Activated CD8-positive, alpha-beta T cell treated with anti-CD3 and anti-CD28 coated beads, Interleukin-2, amount 10 ng/mL, durations not matched to agents 7 days and 5 days (primary cell): ENCODE measurements at regions not wholly inside any gene's neighbourhood (a gene's known extent, or its start where the extent isn't known, plus 50 kb on each side); places are given as distances from the start of the nearest gene placed in this dataset.
A peak's percentile ranks its signal among the peaks of the same experiment; 100 is the strongest.
"Not testable (repeated sequence)": the region's sequence is repeated elsewhere in the genome, so short reads cannot be mapped to it uniquely, and the experiment has no call there.

ENCODE experiments used
- ATAC-seq: fragments of 150-1000 bp; cut with Tn5 transposase; one replicate; pipeline ENCODE4 v1.10.0; 2021; ENCODE audit warnings: moderate library complexity
- CTCF ChIA-PET: fragments of 350-600 bp; sonication (Branson Sonifier 250); formaldehyde crosslinking; loops from one replicate; lab custom pipeline; 2021; ENCODE audit warnings: antibody characterized with exemption; lab: Charles Lee
- POLR2A ChIA-PET: fragments of 350-600 bp; sonication (Branson Sonifier 250); formaldehyde crosslinking; loops from one replicate; lab custom pipeline; 2021; ENCODE audit warnings: antibody characterized with exemption; lab: Charles Lee
- DNase-seq: peaks from one replicate; pipeline ENCODE4 v3.0.0-alpha.2; 2020
- H3K27ac Mint-ChIP-seq: one replicate; pipeline ENCODE4 v1.8.0; 2021; ENCODE audit warnings: mild to moderate bottlenecking, mixed read lengths
- H3K27me3 Mint-ChIP-seq: one replicate; pipeline ENCODE4 v1.8.0; 2021; ENCODE audit warnings: low read depth, mixed read lengths
- H3K36me3 Mint-ChIP-seq: one replicate; pipeline ENCODE4 v1.8.0; 2021; ENCODE audit warnings: low read depth, mixed read lengths
- H3K4me1 Mint-ChIP-seq: one replicate; pipeline ENCODE4 v1.8.0; 2021; ENCODE audit warnings: low read depth, mixed read lengths
- H3K4me3 Mint-ChIP-seq: one replicate; pipeline ENCODE4 v1.8.0; 2021; ENCODE audit warnings: mild to moderate bottlenecking, mixed read lengths
- H3K9me3 Mint-ChIP-seq: one replicate; pipeline ENCODE4 v1.8.0; 2022; ENCODE audit warnings: mixed read lengths; ENCODE audit not compliant: insufficient read depth

DNA sequence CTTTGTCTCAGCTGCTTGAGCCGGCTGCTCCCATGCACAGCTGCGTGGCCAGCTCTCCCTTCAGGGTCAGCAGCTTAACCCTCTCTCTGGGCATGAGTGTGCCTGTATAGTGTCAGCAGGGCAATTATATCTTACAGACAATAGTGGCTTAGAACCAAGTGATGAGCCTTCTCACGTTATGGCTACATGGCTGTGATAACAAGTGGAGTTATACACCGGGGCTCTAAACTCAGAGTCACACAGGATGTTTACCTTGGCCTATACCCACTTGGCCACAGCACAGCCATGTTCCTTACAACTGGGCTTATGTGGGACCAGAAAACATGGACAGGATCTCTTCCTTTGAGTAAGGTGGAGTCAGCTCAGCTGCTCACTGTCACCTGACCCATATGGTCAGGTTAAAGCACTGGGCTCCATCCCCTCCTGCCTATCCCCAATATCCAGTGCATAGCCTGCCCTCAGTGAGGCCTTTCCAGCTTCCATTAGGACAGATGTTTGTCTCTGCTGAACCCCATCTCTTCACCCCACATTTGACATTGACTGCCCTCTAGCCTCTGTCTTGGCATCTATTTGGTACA, 294.2 kb upstream of the NCKAP5 start:
- no peak overlapping the region for H3K27ac Mint-ChIP-seq
- H3K4me3 Mint-ChIP-seq, result no peak overlapping the region
- DNase-seq (no peak), ATAC-seq (no peak)
- no peaks in the 10 kb centered on the region for H3K9me3 Mint-ChIP-seq
- no peaks in the 10 kb centered on the region for H3K36me3 Mint-ChIP-seq
- ChIA-PET CTCF (interaction anchor here (1.3 kb wide), 1 partner anchor 18 kb away, joined by 3 read pairs; no protein-coding TSS in a partner anchor), POLR2A (no interaction called here)
- no peaks in the 10 kb centered on the region for H3K4me1 Mint-ChIP-seq
- H3K27me3 Mint-ChIP-seq, result peaks cover 9% of the 10 kb centered on the region

GRCh38 chr2:133863106-133863800, 295.0 kb upstream of the NCKAP5 start:
- no peak overlapping the region for H3K4me3 Mint-ChIP-seq
- ATAC-seq (no peak), DNase-seq (no peak)
- H3K36me3 Mint-ChIP-seq, result no peaks in the 10 kb centered on the region
- H3K27me3 Mint-ChIP-seq, result peaks cover 8% of the 10 kb centered on the region
- CTCF ChIA-PET, result interaction anchor here (1.3 kb wide), 1 partner anchor 19 kb away, joined by 3 read pairs; no protein-coding TSS in a partner anchor
- H3K9me3 Mint-ChIP-seq, result no peaks in the 10 kb centered on the region
- no peak overlapping the region for H3K27ac Mint-ChIP-seq
- H3K4me1 Mint-ChIP-seq, result no peaks in the 10 kb centered on the region
- POLR2A ChIA-PET, result no interaction called here

DNA sequence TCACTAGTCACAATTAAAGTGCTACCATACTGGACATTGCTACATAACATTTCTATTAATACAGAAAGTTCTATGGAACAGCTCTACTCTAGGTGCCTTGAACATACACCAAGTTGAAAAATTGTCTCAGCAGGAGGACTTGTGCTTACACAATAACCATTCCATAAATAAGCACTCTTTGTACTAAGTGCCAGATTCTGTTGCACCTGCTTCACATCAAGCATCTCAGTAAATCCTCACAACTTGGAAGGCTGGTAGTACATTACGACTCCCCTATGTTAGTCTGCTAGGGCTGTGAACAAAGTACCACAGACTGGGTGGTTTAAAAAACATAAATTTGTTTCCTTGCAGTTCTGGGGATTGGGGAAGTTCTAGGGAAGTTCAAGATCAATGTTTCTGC, 296.9 kb upstream of the NCKAP5 start:
- CTCF ChIA-PET, result no interaction called here
- Mint-ChIP-seq H3K27ac (no peak overlapping the region), H3K27me3 (peaks cover 11% of the 10 kb centered on the region), H3K4me3 (no peak overlapping the region), H3K9me3 (no peaks in the 10 kb centered on the region), H3K4me1 (no peaks in the 10 kb centered on the region), H3K36me3 (no peaks in the 10 kb centered on the region)
- DNase-seq (no peak), ATAC-seq (no peak)
- POLR2A ChIA-PET, result no interaction called here

- Mint-ChIP-seq H3K27me3 (peaks cover 8% of the 10 kb centered on the region), H3K27ac (no peak overlapping the region), H3K9me3 (no peaks in the 10 kb centered on the region), H3K4me1 (no peaks in the 10 kb centered on the region), H3K4me3 (no peak overlapping the region), H3K36me3 (no peaks in the 10 kb centered on the region)
- DNase-seq, result no peak
- ChIA-PET POLR2A (no interaction called here), CTCF (interaction anchor here (0.6 to 1.8 kb wide), 2 partner anchors 20 to 512 kb away, joined by 3 to 6 read pairs; no protein-coding TSS in a partner anchor)
- no peak for ATAC-seq
These were observed 298.9 kb upstream of the NCKAP5 start for GRCh38 chr2:133867166-133867565.

GRCh38 chr2:133871545-133872209, 303.4 kb upstream of the NCKAP5 start:
- POLR2A ChIA-PET, result no interaction called here
- no peaks in the 10 kb centered on the region for H3K36me3 Mint-ChIP-seq
- CTCF ChIA-PET, result no interaction called here
- peaks cover 12% of the 10 kb centered on the region for H3K27me3 Mint-ChIP-seq
- DNase-seq (no peak), ATAC-seq (no peak)
- no peaks in the 10 kb centered on the region for H3K9me3 Mint-ChIP-seq
- H3K4me1 Mint-ChIP-seq, result no peaks in the 10 kb centered on the region
- H3K27ac Mint-ChIP-seq, result no peak overlapping the region
- no peak overlapping the region for H3K4me3 Mint-ChIP-seq

GRCh38 chr2:133878326-133878725, 310.1 kb upstream of the NCKAP5 start:
- POLR2A ChIA-PET, result no interaction called here
- Mint-ChIP-seq H3K27ac (no peak overlapping the region), H3K9me3 (no peaks in the 10 kb centered on the region), H3K27me3 (peaks cover 29% of the 10 kb centered on the region), H3K36me3 (no peaks in the 10 kb centered on the region), H3K4me1 (no peaks in the 10 kb centered on the region), H3K4me3 (no peak overlapping the region)
- CTCF ChIA-PET, result no interaction called here
- ATAC-seq (no peak), DNase-seq (no peak)

DNA sequence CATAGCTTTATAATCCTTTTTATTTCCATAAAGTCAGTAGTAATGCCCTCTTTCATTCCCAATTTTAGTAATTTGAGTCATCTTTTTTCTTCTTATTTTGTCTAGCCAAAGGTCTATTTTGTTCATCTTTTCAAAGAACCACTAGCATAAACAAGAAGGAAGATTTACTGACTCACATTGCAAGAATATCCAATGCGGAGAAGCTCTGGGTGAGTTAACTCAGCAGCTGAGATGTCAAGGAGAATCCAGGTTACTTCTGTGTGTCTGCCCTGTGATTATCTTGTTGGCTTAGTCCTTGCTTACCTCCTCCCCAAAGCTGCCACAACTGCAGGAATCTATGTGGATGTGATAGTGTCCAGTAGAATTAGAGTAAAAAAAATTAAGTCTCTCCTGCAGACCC, 311.4 kb upstream of the NCKAP5 start:
- Mint-ChIP-seq H3K27ac (no peak overlapping the region), H3K36me3 (no peaks in the 10 kb centered on the region), H3K9me3 (no peaks in the 10 kb centered on the region), H3K4me1 (no peaks in the 10 kb centered on the region), H3K4me3 (no peak overlapping the region), H3K27me3 (peaks cover 29% of the 10 kb centered on the region)
- ChIA-PET CTCF (no interaction called here), POLR2A (no interaction called here)
- ATAC-seq (no peak), DNase-seq (no peak)

DNA sequence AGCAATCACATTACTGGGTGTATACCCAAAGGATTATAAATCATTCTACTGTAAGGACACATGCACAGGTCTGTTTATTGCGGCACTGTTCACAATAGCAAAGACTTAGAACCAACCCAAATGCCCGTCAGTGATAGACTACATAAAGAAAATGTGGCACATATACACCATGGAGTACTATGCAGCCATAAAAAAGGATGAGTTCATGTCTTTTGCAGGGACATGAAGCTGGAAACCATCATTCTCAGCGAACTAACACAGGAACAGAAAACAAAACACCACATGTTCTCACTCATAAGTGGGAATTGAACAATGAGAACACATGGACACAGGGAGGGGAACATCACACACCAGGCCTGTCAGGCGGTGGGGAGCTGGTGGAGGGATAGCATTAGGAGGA, 313.9 kb upstream of the NCKAP5 start:
- H3K9me3 Mint-ChIP-seq, CTCF ChIA-PET, DNase-seq, POLR2A ChIA-PET, H3K27ac Mint-ChIP-seq, H3K36me3 Mint-ChIP-seq, ATAC-seq, H3K4me3 Mint-ChIP-seq, H3K4me1 Mint-ChIP-seq: not testable (repeated sequence)
- H3K27me3 Mint-ChIP-seq, result peaks cover 23% of the 10 kb centered on the region

DNA sequence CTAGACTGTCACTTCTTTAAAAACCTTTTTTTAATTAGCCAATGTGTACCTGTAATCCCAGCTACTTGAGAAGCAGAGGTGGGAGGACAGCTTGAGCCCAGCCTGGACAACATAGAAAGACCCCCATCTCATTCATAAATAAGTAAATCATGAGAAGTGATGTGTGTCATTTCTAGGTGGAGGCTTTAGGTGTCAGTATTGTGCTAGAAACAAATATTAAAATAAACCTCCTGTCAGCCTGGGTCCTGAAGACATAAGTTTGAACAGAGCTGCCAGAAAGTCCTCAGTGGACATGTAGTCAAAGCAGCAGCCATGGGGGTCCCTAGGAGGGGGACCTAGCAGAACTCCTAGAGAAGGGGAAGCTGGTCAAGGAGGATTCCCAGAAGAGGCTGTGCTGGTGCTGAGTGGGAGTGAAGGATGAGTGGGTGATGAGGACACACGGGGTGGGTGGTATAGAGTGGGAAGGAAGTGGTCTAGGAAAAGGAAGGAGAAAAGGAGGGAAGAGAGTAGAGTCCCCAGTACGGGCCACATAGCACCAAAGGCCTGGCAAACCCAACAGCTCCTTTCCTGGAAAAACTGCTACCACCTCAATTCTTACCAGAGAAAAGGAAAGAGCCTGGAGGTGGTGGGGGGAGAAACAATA, 316.6 kb upstream of the NCKAP5 start:
- POLR2A ChIA-PET, result no interaction called here
- H3K27me3 Mint-ChIP-seq, result peaks cover 20% of the 10 kb centered on the region
- DNase-seq, result no peak
- CTCF ChIA-PET, result interaction anchor here (0.7 to 1.2 kb wide), 4 partner anchors 323 to 566 kb away, joined by 3 to 6 read pairs (median 4); no protein-coding TSS in a partner anchor
- H3K4me1 Mint-ChIP-seq, result no peaks in the 10 kb centered on the region
- no peaks in the 10 kb centered on the region for H3K9me3 Mint-ChIP-seq
- no peak for ATAC-seq
- no peak overlapping the region for H3K4me3 Mint-ChIP-seq
- H3K27ac Mint-ChIP-seq, result no peak overlapping the region
- H3K36me3 Mint-ChIP-seq, result no peaks in the 10 kb centered on the region

- H3K4me3 Mint-ChIP-seq, result no peak overlapping the region
- peaks cover 13% of the 10 kb centered on the region for H3K27me3 Mint-ChIP-seq
- H3K9me3 Mint-ChIP-seq, result no peaks in the 10 kb centered on the region
- ATAC-seq (no peak), DNase-seq (no peak)
- CTCF ChIA-PET, result interaction anchor here (0.6 to 2.9 kb wide), 4 partner anchors 85 to 526 kb away, joined by 3 to 18 read pairs (median 4); no protein-coding TSS in a partner anchor
- no peaks in the 10 kb centered on the region for H3K36me3 Mint-ChIP-seq
- H3K4me1 Mint-ChIP-seq, result no peaks in the 10 kb centered on the region
- H3K27ac Mint-ChIP-seq, result no peak overlapping the region
- POLR2A ChIA-PET, result no interaction called here
These were observed 317.6 kb upstream of the NCKAP5 start for GRCh38 chr2:133885847-133886246.

DNA sequence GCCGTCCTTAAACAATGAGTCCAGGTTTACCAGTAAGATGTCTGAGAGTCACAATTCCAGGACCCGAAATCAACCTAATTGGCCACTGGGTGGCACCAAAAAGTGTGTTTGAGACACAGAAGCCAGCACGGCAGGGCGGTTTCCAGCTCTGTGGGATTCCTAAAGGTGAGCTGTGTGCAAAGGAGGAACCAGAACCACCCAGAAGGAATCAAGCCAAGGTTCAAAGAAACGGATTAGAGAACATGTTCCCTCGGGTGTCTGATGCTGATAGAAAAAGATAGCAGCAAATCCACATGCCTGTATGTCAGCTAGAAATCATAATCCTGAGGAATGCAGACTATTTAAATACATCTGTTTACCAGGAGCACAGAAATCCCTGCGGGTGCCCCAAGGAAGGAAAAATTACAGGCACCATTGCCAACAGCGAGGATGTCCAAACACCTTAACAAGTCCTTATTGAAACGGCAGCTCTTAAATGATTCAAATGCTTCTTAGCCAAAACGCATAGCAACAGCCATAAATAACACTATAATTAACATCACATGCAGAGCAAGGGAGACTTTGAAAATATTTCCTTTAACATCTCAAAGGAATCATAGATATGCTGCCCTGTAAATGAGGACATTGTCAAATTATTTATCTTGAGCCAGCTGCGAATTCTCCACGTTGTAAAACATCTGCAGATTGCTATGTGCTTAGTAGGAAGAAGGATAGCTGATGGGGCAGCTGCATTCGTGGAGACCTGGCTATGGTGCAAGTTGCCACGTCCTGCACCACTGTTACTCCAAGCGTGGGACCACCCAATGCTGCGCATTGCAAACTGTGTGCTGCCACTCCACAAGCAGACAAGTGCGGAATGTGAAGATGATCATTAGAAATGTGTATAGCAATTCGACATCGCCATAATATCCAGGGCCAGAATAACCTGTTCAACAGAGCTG, 318.7 kb upstream of the NCKAP5 start:
- no peaks in the 10 kb centered on the region for H3K4me1 Mint-ChIP-seq
- no peak overlapping the region for H3K4me3 Mint-ChIP-seq
- no peaks in the 10 kb centered on the region for H3K9me3 Mint-ChIP-seq
- H3K27ac Mint-ChIP-seq, result no peak overlapping the region
- ChIA-PET CTCF (interaction anchor here (0.6 to 2.9 kb wide), 18 partner anchors 9 to 564 kb away, joined by 3 to 18 read pairs (median 3); no protein-coding TSS in a partner anchor), POLR2A (no interaction called here)
- H3K27me3 Mint-ChIP-seq, result peaks cover 5% of the 10 kb centered on the region
- peak; percentile 67 for ATAC-seq
- H3K36me3 Mint-ChIP-seq, result no peaks in the 10 kb centered on the region
- peak; percentile 60 for DNase-seq
